Stomach (tissue), 8 donors: ENCODE measurements at regions not wholly inside any gene's neighbourhood (a gene's known extent, or its start where the extent isn't known, plus 50 kb on each side); places are given as distances from the start of the nearest gene placed in this dataset.
"Not testable (repeated sequence)": the region's sequence is repeated elsewhere in the genome, so short reads cannot be mapped to it uniquely, and the experiment has no call there.

Source experiments
- DNase-seq, 2 donors: peaks; one replicate each; pipeline versions ENCODE4 v3.0.0 to v3.0.0-alpha.2; 2013 to 2019
- H3K27ac ChIP-seq, 5 donors: fragments of 200-600 bp in 4 of 5; sonication (generic) in 4 of 5; one replicate each; pipeline ENCODE4 v1.5.1; 2013 to 2019; ENCODE audit warnings: mild to moderate bottlenecking in 1 of 5, moderate library complexity in 1 of 5
- H3K27me3 ChIP-seq, 3 donors: fragments of 200-600 bp; sonication (generic); one replicate each; pipeline ENCODE4 v1.5.1; 2017 to 2019; ENCODE audit warnings: mixed run types in 1 of 3
- H3K36me3 ChIP-seq, 4 donors: fragments of 200-600 bp; sonication (generic); 1 replicate in 3 of 4; 2 replicates in 1 of 4; pipeline ENCODE4 v1.5.1; 2016 to 2019
- H3K4me1 ChIP-seq, 4 donors: fragments of 200-600 bp; sonication (generic); one replicate each; pipeline ENCODE4 v1.5.1; 2016 to 2019
- H3K4me3 ChIP-seq, 4 donors: fragments of 200-600 bp; sonication (generic) in 3 of 4; one replicate each; pipeline ENCODE4 v1.5.1; 2016 to 2019; ENCODE audit warnings: mild to moderate bottlenecking in 1 of 4
- H3K9me3 ChIP-seq, 4 donors: fragments of 200-600 bp; sonication (generic); one replicate each; pipeline ENCODE4 v1.5.1; 2016 to 2019
- EP300 ChIP-seq: sonication (generic); formaldehyde crosslinking; IDR thresholded peaks from one replicate; pipeline ENCODE4 v1.6.1; 2017; ENCODE audit warnings: antibody characterized with exemption
- POLR2A ChIP-seq, 4 donors: fragments of 450-650 bp; IDR thresholded peaks; one replicate each; pipeline ENCODE4 v1.6.1; 2016; ENCODE audit warnings: antibody characterized with exemption in 4 of 4, control low read depth in 2 of 4, mild to moderate bottlenecking in 1 of 4, moderate library complexity in 1 of 4
- POLR2AphosphoS5 ChIP-seq, 3 donors: sonication (generic); formaldehyde crosslinking; IDR thresholded peaks; one replicate each; pipeline ENCODE4 v1.6.1; 2016; ENCODE audit warnings: antibody characterized with exemption in 3 of 3
- WGBS, 5 donors: extraction: QIAGEN DNeasy Blood & Tissue Kit in 3 of 5; methylation state at CpG; one replicate each; pipeline versions ENCODE4 v1.1.5 to v1.1.7; 2013 to 2018; 5-methylcytosine and 5-hydroxymethylcytosine counted together
- intact Hi-C: fragments of 100-400 bp; cut with DNase I; formaldehyde crosslinking; loops from one replicate; pipeline ENCODE4 v1.15.1; 2023; ENCODE audit warnings: low total_unique reads
- TF ChIP-seq, protein P1 (sequence below), 7 experiments: fragments of 450-650 bp in 4 of 7; fragments of 200-600 bp in 3 of 7; sonication (generic) in 3 of 7; IDR thresholded peaks; one replicate each; pipeline ENCODE4 v1.5.1; 2016 to 2019; ENCODE audit warnings: antibody characterized with exemption in 7 of 7, control low read depth in 2 of 7, mild to moderate bottlenecking in 1 of 7
- donor health status: healthy with polysubstance abuse.
- donor health status: Bipolar disorder and iron deficiency.
- donor health status: healthy.

DNA sequence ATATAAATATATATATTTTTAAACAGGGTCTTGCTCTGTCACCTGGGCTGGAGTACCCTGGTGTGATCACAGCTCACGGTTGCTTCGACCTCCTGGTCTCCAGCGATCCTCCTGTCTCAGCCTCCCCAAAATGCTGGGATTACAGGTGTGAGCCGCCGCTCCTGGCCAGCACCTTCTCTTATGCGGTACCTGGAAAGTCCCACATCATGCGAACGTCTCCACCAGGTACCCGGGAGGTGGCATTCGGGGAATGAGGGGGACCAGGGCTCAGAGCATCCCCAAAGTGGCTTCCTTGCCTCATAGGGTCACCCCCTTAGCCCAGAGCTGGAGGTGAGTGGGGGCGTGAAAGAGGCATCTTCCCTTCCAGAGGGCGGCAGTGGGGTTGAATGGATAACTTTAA, 84.0 kb upstream of the PPP2R3B start:
- 88 to 95% (median 92%) methylated on average over 12 of the region's 12 CpGs for WGBS, 5 donors
- H3K4me1 ChIP-seq, result no peaks in the 10 kb centered on the region
- peaks cover 0 to 49% (median 18%) of the 10 kb centered on the region in 4 donors for H3K9me3 ChIP-seq
- intact Hi-C loops, result no loop called here
- H3K27ac ChIP-seq, result no peak overlapping the region
- TF ChIP-seq POLR2AphosphoS5 (IDR thresholded peaks at IDR 0.05), result no peak
- no peak for TF ChIP-seq POLR2A (IDR thresholded peaks at IDR 0.05)
- TF ChIP-seq EP300, result no peak
- TF ChIP-seq, protein P1, sequence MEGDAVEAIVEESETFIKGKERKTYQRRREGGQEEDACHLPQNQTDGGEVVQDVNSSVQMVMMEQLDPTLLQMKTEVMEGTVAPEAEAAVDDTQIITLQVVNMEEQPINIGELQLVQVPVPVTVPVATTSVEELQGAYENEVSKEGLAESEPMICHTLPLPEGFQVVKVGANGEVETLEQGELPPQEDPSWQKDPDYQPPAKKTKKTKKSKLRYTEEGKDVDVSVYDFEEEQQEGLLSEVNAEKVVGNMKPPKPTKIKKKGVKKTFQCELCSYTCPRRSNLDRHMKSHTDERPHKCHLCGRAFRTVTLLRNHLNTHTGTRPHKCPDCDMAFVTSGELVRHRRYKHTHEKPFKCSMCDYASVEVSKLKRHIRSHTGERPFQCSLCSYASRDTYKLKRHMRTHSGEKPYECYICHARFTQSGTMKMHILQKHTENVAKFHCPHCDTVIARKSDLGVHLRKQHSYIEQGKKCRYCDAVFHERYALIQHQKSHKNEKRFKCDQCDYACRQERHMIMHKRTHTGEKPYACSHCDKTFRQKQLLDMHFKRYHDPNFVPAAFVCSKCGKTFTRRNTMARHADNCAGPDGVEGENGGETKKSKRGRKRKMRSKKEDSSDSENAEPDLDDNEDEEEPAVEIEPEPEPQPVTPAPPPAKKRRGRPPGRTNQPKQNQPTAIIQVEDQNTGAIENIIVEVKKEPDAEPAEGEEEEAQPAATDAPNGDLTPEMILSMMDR (IDR thresholded peaks at IDR 0.05), result no peak
- no peak for DNase-seq
- H3K36me3 ChIP-seq, result no peaks in the 10 kb centered on the region
- no peaks in the 10 kb centered on the region for H3K27me3 ChIP-seq
- no peak overlapping the region for H3K4me3 ChIP-seq

DNA sequence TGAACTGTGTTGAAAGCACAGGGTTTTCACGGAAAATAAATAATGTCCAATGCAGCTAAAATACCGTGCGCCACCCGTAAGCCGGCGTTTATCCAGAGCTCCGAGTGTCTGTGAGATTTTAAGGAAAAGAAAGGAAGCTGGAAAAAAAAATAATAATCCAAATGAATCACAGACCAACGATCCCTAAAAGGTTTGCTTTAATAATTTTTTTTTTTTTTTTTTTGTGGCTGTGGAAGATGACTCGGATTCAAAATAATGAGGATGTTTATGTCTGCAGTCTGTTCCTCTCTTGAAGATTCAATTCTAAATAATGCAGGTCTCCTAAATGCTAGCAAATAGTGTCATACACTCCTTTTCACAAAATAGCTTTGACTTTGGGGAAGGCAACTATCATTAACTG, 84.6 kb upstream of the PPP2R3B start:
- H3K27ac ChIP-seq, result no peak overlapping the region
- WGBS, 5 donors, result 67 to 86% (median 81%) methylated on average over 9 of the region's 9 CpGs
- H3K4me1 ChIP-seq, result no peaks in the 10 kb centered on the region
- H3K27me3 ChIP-seq, result peaks cover 0 to 4% (median 0%) of the 10 kb centered on the region in 3 donors
- intact Hi-C loops, result no loop called here
- no peak for DNase-seq
- H3K4me3 ChIP-seq, result no peak overlapping the region
- no peaks in the 10 kb centered on the region for H3K36me3 ChIP-seq
- H3K9me3 ChIP-seq, result peaks cover 0 to 53% (median 20%) of the 10 kb centered on the region in 4 donors
- TF ChIP-seq EP300 (no peak), POLR2A (IDR thresholded peaks at IDR 0.05) (no peak), POLR2AphosphoS5 (IDR thresholded peaks at IDR 0.05) (no peak)
- TF ChIP-seq, protein P1 (IDR thresholded peaks at IDR 0.05), result no peak

GRCh38 chrX:472275-472674, 85.6 kb upstream of the PPP2R3B start:
- H3K27ac ChIP-seq, H3K36me3 ChIP-seq, intact Hi-C loops, DNase-seq, H3K27me3 ChIP-seq, H3K4me3 ChIP-seq, H3K4me1 ChIP-seq: not testable (repeated sequence)
- WGBS, 5 donors, result 78 to 91% (median 85%) methylated on average over 9 of the region's 9 CpGs
- H3K9me3 ChIP-seq, result peaks cover 0 to 57% (median 20%) of the 10 kb centered on the region in 4 donors

- TF ChIP-seq POLR2AphosphoS5 (IDR thresholded peaks at IDR 0.05), result no peak
- TF ChIP-seq, protein P1 (IDR thresholded peaks at IDR 0.05), result no peak
- WGBS, 5 donors, result 86 to 92% (median 89%) methylated on average over 36 of the region's 36 CpGs
- H3K27me3 ChIP-seq, result peaks cover 0 to 15% (median 0%) of the 10 kb centered on the region in 3 donors
- H3K4me1 ChIP-seq, result no peaks in the 10 kb centered on the region
- intact Hi-C loops, result no loop called here
- peaks cover 0 to 32% (median 14%) of the 10 kb centered on the region in 4 donors for H3K9me3 ChIP-seq
- no peaks in the 10 kb centered on the region for H3K36me3 ChIP-seq
- no peak overlapping the region for H3K4me3 ChIP-seq
- DNase-seq, result no peak
- H3K27ac ChIP-seq, result no peak overlapping the region
These were observed 89.4 kb upstream of the PPP2R3B start for GRCh38 chrX:475926-476723.

GRCh38 chrX:476724-477075, 90.0 kb upstream of the PPP2R3B start:
- 80 to 88% (median 84%) methylated on average over 21 of the region's 21 CpGs for WGBS, 5 donors
- DNase-seq, result no peak
- H3K27ac ChIP-seq, result no peak overlapping the region

More at GRCh38 chrX:476724-477075, 90.0 kb upstream of the PPP2R3B start:
- Histone ChIP-seq H3K27me3 (peaks cover 0 to 17% (median 0%) of the 10 kb centered on the region in 3 donors), H3K4me3 (no peak overlapping the region), H3K4me1 (no peaks in the 10 kb centered on the region), H3K9me3 (peaks cover 0 to 32% (median 14%) of the 10 kb centered on the region in 4 donors), H3K36me3 (no peaks in the 10 kb centered on the region)
- intact Hi-C loops, result no loop called here
- TF ChIP-seq, protein P1 (IDR thresholded peaks at IDR 0.05), result no peak
- TF ChIP-seq POLR2A (IDR thresholded peaks at IDR 0.05) (no peak), EP300 (no peak)
